ENCODE measurements at regions not wholly inside any gene's neighbourhood (a gene's known extent, or its start where the extent isn't known, plus 50 kb on each side); places are given as distances from the start of the nearest gene placed in this dataset.

DNA sequence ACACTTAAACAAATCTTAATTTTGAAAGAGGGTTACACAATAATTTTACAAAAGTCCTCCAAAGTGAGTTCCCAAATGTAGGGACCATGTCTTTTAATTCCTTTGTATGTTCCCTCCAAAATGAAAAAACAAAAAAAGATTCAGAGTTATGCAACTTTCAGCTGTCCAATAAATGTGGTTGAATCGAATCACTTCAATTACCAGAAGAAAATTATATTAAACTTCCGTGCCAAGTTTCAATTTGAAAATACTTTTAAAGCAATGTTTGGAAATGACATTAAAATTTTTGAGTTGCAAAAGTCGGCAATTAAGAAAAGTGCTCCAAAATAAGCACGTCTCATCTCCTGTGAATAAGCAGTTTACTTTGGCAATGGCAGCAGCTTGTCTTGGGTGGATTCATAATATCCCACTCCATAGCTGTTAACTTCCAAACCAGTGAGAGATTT lies 60.3 kb upstream of the C1GALT1 start:
- TF ChIP-seq, protein P1, sequence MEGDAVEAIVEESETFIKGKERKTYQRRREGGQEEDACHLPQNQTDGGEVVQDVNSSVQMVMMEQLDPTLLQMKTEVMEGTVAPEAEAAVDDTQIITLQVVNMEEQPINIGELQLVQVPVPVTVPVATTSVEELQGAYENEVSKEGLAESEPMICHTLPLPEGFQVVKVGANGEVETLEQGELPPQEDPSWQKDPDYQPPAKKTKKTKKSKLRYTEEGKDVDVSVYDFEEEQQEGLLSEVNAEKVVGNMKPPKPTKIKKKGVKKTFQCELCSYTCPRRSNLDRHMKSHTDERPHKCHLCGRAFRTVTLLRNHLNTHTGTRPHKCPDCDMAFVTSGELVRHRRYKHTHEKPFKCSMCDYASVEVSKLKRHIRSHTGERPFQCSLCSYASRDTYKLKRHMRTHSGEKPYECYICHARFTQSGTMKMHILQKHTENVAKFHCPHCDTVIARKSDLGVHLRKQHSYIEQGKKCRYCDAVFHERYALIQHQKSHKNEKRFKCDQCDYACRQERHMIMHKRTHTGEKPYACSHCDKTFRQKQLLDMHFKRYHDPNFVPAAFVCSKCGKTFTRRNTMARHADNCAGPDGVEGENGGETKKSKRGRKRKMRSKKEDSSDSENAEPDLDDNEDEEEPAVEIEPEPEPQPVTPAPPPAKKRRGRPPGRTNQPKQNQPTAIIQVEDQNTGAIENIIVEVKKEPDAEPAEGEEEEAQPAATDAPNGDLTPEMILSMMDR (IDR thresholded peaks at IDR 0.05; ENCODE audit: poor library complexity), result no peak
- TF ChIP-seq EZH2phosphoT487 (IDR thresholded peaks at IDR 0.05; ENCODE audit: low read depth, severe bottlenecking, unreplicated experiment) (no peak), EZH2 (IDR thresholded peaks at IDR 0.05; ENCODE audit: borderline replicate concordance) (no peak)
- 86% methylated on average over 4 of the region's 4 CpGs for WGBS (ENCODE audit: low lambda C conversion rate, missing lambda C conversion rate)
- Histone ChIP-seq H3K27me3 (no peaks in the 10 kb centered on the region), H3K4me3 (no peak overlapping the region), H3K27ac (no peak overlapping the region), H4K20me1 (ENCODE audit: insufficient read depth, poor library complexity, severe bottlenecking) (no peaks in the 10 kb centered on the region), H3K79me2 (no peaks in the 10 kb centered on the region), H3K9me2 (replicated peaks; ENCODE audit: insufficient read depth) (no peaks in the 10 kb centered on the region), H3K36me3 (replicated peaks; ENCODE audit: insufficient read depth, low read depth) (no peaks in the 10 kb centered on the region), H2AFZ (no peak overlapping the region), H3K4me1 (ENCODE audit: insufficient read depth) (no peaks in the 10 kb centered on the region), H3K9me3 (ENCODE audit: low read depth) (no peaks in the 10 kb centered on the region), H3K4me2 (no peak overlapping the region)
- no peak for DNase-seq (ENCODE audit: low spot score)

GRCh38 chr7:7122701-7123281 lies 59.6 kb upstream of the C1GALT1 start:
- Histone ChIP-seq H3K36me3 (replicated peaks; ENCODE audit: insufficient read depth, low read depth) (no peaks in the 10 kb centered on the region), H3K79me2 (no peaks in the 10 kb centered on the region), H3K4me1 (ENCODE audit: insufficient read depth) (no peaks in the 10 kb centered on the region), H3K9me2 (replicated peaks; ENCODE audit: insufficient read depth) (no peaks in the 10 kb centered on the region), H4K20me1 (ENCODE audit: insufficient read depth, poor library complexity, severe bottlenecking) (no peaks in the 10 kb centered on the region), H3K27ac (no peak overlapping the region), H3K9me3 (ENCODE audit: low read depth) (no peaks in the 10 kb centered on the region), H3K4me3 (no peak overlapping the region), H3K4me2 (no peak overlapping the region), H2AFZ (no peak overlapping the region), H3K27me3 (no peaks in the 10 kb centered on the region)
- 85% methylated on average over 4 of the region's 4 CpGs for WGBS (ENCODE audit: low lambda C conversion rate, missing lambda C conversion rate)
- DNase-seq (ENCODE audit: low spot score), result no peak
- TF ChIP-seq EZH2phosphoT487 (IDR thresholded peaks at IDR 0.05; ENCODE audit: low read depth, severe bottlenecking, unreplicated experiment) (no peak), EZH2 (IDR thresholded peaks at IDR 0.05; ENCODE audit: borderline replicate concordance) (no peak)
- TF ChIP-seq, protein P1 (IDR thresholded peaks at IDR 0.05; ENCODE audit: poor library complexity), result no peak

DNA sequence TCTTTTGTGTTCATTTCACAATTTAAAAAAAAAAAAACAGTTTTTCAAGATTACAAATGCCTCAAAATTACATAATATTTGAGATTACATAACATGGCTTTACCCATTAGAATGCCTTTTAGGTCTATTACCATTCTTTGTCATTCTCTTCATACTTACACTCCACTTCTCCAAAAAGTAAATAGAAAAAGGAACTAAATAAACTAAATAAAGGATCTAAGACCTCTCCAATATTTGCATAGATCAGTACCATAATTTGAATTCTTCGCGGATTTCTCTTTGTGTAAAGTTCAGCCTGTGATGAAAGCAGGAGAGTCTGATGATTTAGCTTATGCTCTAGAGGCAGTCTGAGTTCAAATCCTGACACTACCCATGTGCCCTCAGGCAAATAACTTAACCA lies 56.4 kb upstream of the C1GALT1 start:
- Histone ChIP-seq H3K36me3 (replicated peaks; ENCODE audit: insufficient read depth, low read depth) (no peaks in the 10 kb centered on the region), H3K4me1 (ENCODE audit: insufficient read depth) (no peaks in the 10 kb centered on the region), H3K27ac (no peak overlapping the region), H3K9me3 (ENCODE audit: low read depth) (no peaks in the 10 kb centered on the region), H3K79me2 (no peaks in the 10 kb centered on the region), H3K4me2 (no peak overlapping the region), H3K4me3 (no peak overlapping the region), H2AFZ (no peak overlapping the region), H3K9me2 (replicated peaks; ENCODE audit: insufficient read depth) (no peaks in the 10 kb centered on the region), H3K27me3 (no peaks in the 10 kb centered on the region), H4K20me1 (ENCODE audit: insufficient read depth, poor library complexity, severe bottlenecking) (no peaks in the 10 kb centered on the region)
- WGBS (ENCODE audit: low lambda C conversion rate, missing lambda C conversion rate), result 88% methylated on average over 2 of the region's 2 CpGs
- DNase-seq (ENCODE audit: low spot score), result no peak
- TF ChIP-seq, protein P1 (IDR thresholded peaks at IDR 0.05; ENCODE audit: poor library complexity), result no peak
- TF ChIP-seq EZH2phosphoT487 (IDR thresholded peaks at IDR 0.05; ENCODE audit: low read depth, severe bottlenecking, unreplicated experiment) (no peak), EZH2 (IDR thresholded peaks at IDR 0.05; ENCODE audit: borderline replicate concordance) (no peak)
